Panc1 (cell line): ENCODE measurements at regions not wholly inside any gene's neighbourhood (a gene's known extent, or its start where the extent isn't known, plus 50 kb on each side); places are given as distances from the start of the nearest gene placed in this dataset.

Experiments used
- REST ChIP-seq, 2 experiments: IDR thresholded peaks; 2 replicates each; pipeline ENCODE4 v1.6.1; 2011 to 2012; ENCODE audit warnings: low read depth in 2 of 2, control low read depth in 1 of 2, low read length in 1 of 2, mild to moderate bottlenecking in 1 of 2, moderate library complexity in 1 of 2; ENCODE audit not compliant: insufficient read depth in 1 of 2
- TCF7L2 ChIP-seq: IDR thresholded peaks from 2 replicates; pipeline ENCODE4 v1.6.1; 2011; ENCODE audit warnings: mild to moderate bottlenecking, low read depth, low read length, inconsistent platforms
- TF ChIP-seq, protein P1 (sequence below): fragments of 450-650 bp; IDR thresholded peaks from 2 replicates; pipeline ENCODE4 v1.5.1; 2017; ENCODE audit warnings: mild to moderate bottlenecking

DNA sequence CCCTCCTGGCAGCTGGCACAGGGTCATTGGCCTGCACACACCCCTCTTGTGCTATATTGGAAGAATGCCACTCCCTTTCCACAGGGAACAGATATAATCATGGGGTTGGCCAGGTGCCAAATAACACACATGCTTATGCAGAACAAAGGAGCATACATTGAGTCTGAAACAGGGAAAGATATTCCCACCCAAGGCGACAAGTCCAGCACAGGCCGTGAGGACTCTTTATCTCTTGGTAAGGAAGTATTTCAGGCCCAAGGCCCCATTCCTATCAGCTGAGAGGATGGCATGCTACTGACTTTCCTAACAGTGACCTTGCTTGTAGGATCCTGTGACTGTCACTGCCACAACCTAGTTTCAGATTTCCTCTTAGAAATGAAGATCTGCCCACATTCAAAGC is 59.0 kb upstream of the STXBP6 start:
- TF ChIP-seq, protein P1, sequence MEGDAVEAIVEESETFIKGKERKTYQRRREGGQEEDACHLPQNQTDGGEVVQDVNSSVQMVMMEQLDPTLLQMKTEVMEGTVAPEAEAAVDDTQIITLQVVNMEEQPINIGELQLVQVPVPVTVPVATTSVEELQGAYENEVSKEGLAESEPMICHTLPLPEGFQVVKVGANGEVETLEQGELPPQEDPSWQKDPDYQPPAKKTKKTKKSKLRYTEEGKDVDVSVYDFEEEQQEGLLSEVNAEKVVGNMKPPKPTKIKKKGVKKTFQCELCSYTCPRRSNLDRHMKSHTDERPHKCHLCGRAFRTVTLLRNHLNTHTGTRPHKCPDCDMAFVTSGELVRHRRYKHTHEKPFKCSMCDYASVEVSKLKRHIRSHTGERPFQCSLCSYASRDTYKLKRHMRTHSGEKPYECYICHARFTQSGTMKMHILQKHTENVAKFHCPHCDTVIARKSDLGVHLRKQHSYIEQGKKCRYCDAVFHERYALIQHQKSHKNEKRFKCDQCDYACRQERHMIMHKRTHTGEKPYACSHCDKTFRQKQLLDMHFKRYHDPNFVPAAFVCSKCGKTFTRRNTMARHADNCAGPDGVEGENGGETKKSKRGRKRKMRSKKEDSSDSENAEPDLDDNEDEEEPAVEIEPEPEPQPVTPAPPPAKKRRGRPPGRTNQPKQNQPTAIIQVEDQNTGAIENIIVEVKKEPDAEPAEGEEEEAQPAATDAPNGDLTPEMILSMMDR, result no peak
- TF ChIP-seq REST (IDR thresholded peaks at IDR 0.05; ENCODE audit: insufficient read depth in 1 of 2, low read depth in 2 of 2, low read length in 1 of 2) (no peak), TCF7L2 (no peak)
